CD14-positive monocyte (primary cell): ENCODE measurements at regions not wholly inside any gene's neighbourhood (a gene's known extent, or its start where the extent isn't known, plus 50 kb on each side); places are given as distances from the start of the nearest gene placed in this dataset.

Experiments used
- DNase-seq, 3 donors: peaks; one replicate each; pipeline ENCODE4 v3.0.0-alpha.2; 2011 to 2022
- H2AFZ ChIP-seq: 2 replicates; pipeline ENCODE4 v1.6.0; 2012; ENCODE audit warnings: mild to moderate bottlenecking, low read depth, low read length, inconsistent platforms; ENCODE audit not compliant: insufficient read depth, poor library complexity, severe bottlenecking
- H3K27ac ChIP-seq, 2 donors: 1 replicate in 1 of 2; 2 replicates in 1 of 2; pipeline ENCODE4 v1.5.1; 2012 to 2013; ENCODE audit warnings: low read length in 2 of 2, control low read depth in 1 of 2, inconsistent platforms in 1 of 2, low read depth in 1 of 2, mild to moderate bottlenecking in 1 of 2
- H3K27me3 ChIP-seq, 2 donors: one replicate each; pipeline versions ENCODE4 v1.6.0 to v1.6.1; 2011 to 2013; ENCODE audit warnings: low read length in 2 of 2; ENCODE audit not compliant: control insufficient read depth in 2 of 2, insufficient read depth in 2 of 2
- H3K36me3 ChIP-seq, 2 donors: replicated peaks in 1 of 2; 1 replicate in 1 of 2; 2 replicates in 1 of 2; pipeline versions ENCODE4 v1.5.1 to v1.6.1; 2012 to 2013; ENCODE audit warnings: low read length in 2 of 2, control low read depth in 1 of 2, inconsistent platforms in 1 of 2, mild to moderate bottlenecking in 1 of 2; ENCODE audit not compliant: insufficient read depth in 2 of 2, control insufficient read depth in 1 of 2
- H3K4me1 ChIP-seq, 2 donors: 1 replicate in 1 of 2; 2 replicates in 1 of 2; pipeline versions ENCODE4 v1.5.1 to v1.6.1; 2012 to 2013; ENCODE audit warnings: low read length in 2 of 2, control low read depth in 1 of 2, inconsistent platforms in 1 of 2, mild to moderate bottlenecking in 1 of 2, moderate library complexity in 1 of 2; ENCODE audit not compliant: insufficient read depth in 2 of 2, control insufficient read depth in 1 of 2
- H3K4me2 ChIP-seq: replicated peaks from 2 replicates; pipeline ENCODE3; 2012; ENCODE audit warnings: low read length, moderate library complexity, mild to moderate bottlenecking; ENCODE audit not compliant: poor library complexity, severe bottlenecking; ENCODE audit errors: extremely low read depth
- H3K4me3 ChIP-seq, 3 experiments: fragments of 200-600 bp in 1 of 3; sonication (generic) in 1 of 3; replicated peaks in 1 of 3; 1 replicate in 2 of 3; 2 replicates in 1 of 3; pipeline ENCODE4 v1.5.1; 2011 to 2013; ENCODE audit warnings: low read length in 3 of 3, mild to moderate bottlenecking in 3 of 3, control low read depth in 2 of 3, low read depth in 2 of 3, inconsistent platforms in 1 of 3, moderate library complexity in 1 of 3
- H3K79me2 ChIP-seq: 2 replicates; pipeline ENCODE4 v1.6.0; 2012; ENCODE audit warnings: mild to moderate bottlenecking, control low read depth, inconsistent platforms, low read length, moderate library complexity; ENCODE audit not compliant: insufficient read depth
- H3K9ac ChIP-seq: 2 replicates; pipeline ENCODE4 v1.6.0; 2017; ENCODE audit warnings: low read length, mild to moderate bottlenecking; ENCODE audit not compliant: insufficient read depth, poor library complexity, severe bottlenecking
- H3K9me3 ChIP-seq, 2 donors: replicated peaks in 1 of 2; 1 replicate in 1 of 2; 2 replicates in 1 of 2; pipeline versions ENCODE4 v1.5.1 to v1.6.1; 2012 to 2013; ENCODE audit warnings: low read length in 2 of 2, control low read depth in 1 of 2; ENCODE audit not compliant: control insufficient read depth in 1 of 2, insufficient read depth in 1 of 2
- H4K20me1 ChIP-seq: 2 replicates; pipeline ENCODE4 v1.6.0; 2012; ENCODE audit warnings: mild to moderate bottlenecking, low read length, control low read depth, moderate library complexity; ENCODE audit not compliant: insufficient read depth
- H3K27ac Mint-ChIP-seq, 7 donors: one replicate each; pipeline ENCODE4 v1.8.0; 2020; ENCODE audit warnings: mild to moderate bottlenecking in 7 of 7, mixed read lengths in 7 of 7, moderate library complexity in 6 of 7, inconsistent platforms in 2 of 7
- H3K27me3 Mint-ChIP-seq, 3 donors: one replicate each; pipeline ENCODE4 v1.8.0; 2021 to 2022; ENCODE audit warnings: low read depth in 3 of 3, mild to moderate bottlenecking in 3 of 3, mixed read lengths in 3 of 3, moderate library complexity in 3 of 3, inconsistent platforms in 1 of 3
- H3K36me3 Mint-ChIP-seq, 2 donors: one replicate each; pipeline ENCODE4 v1.8.0; 2020; ENCODE audit warnings: mixed read lengths in 2 of 2, inconsistent platforms in 1 of 2, mild to moderate bottlenecking in 1 of 2
- H3K4me1 Mint-ChIP-seq: one replicate; pipeline ENCODE4 v1.8.0; 2020; ENCODE audit warnings: mild to moderate bottlenecking, mixed read lengths
- H3K4me3 Mint-ChIP-seq, 2 donors: one replicate each; pipeline ENCODE4 v1.8.0; 2020; ENCODE audit warnings: mild to moderate bottlenecking in 2 of 2, mixed read lengths in 2 of 2, moderate library complexity in 1 of 2
- H3K9me3 Mint-ChIP-seq, 7 donors: one replicate each; pipeline ENCODE4 v1.8.0; 2020 to 2022; ENCODE audit warnings: mixed read lengths in 7 of 7, mild to moderate bottlenecking in 6 of 7, moderate library complexity in 6 of 7, inconsistent platforms in 2 of 7
- CTCF ChIP-seq: fragments of 200-600 bp; IDR thresholded peaks from one replicate; pipeline ENCODE4 v1.8.0; 2022; ENCODE audit warnings: antibody characterized with exemption, mild to moderate bottlenecking
- WGBS: methylation state at CpG from one replicate; pipeline ENCODE4 v1.1.5; 2013; ENCODE audit warnings: missing lambda C conversion rate; ENCODE audit not compliant: insufficient coverage; 5-methylcytosine and 5-hydroxymethylcytosine counted together
- intact Hi-C, 2 donors: fragments of 100-400 bp; cut with micrococcal nuclease; formaldehyde crosslinking; loops; one replicate each; pipeline versions ENCODE4 v1.15.0 to v1.15.1; 2023

- no CpG with 5 or more reads among the region's 2 CpGs for WGBS
- intact Hi-C loops, result no loop called here
- H3K27me3 Mint-ChIP-seq, result peaks cover 0 to 1% (median 0%) of the 10 kb centered on the region in 3 donors
- H3K4me3 Mint-ChIP-seq, result no peak overlapping the region
- H3K4me2 ChIP-seq, result no peak overlapping the region
- H3K4me1 Mint-ChIP-seq, result no peaks in the 10 kb centered on the region
- H3K27me3 ChIP-seq, result no peaks in the 10 kb centered on the region
- H3K27ac Mint-ChIP-seq, result no peak overlapping the region
- no peaks in the 10 kb centered on the region for H3K79me2 ChIP-seq
- no peaks in the 10 kb centered on the region for H3K9me3 ChIP-seq
- no peaks in the 10 kb centered on the region for H3K36me3 ChIP-seq
- H3K36me3 Mint-ChIP-seq, result no peaks in the 10 kb centered on the region
- TF ChIP-seq CTCF, result no peak
- no peak overlapping the region for H3K4me3 ChIP-seq
- no peaks in the 10 kb centered on the region for H3K4me1 ChIP-seq
- H2AFZ ChIP-seq, result no peak overlapping the region
- no peak overlapping the region for H3K27ac ChIP-seq
- H4K20me1 ChIP-seq, result no peaks in the 10 kb centered on the region
- H3K9me3 Mint-ChIP-seq, result peaks cover 0 to 6% (median 0%) of the 10 kb centered on the region in 7 donors
- DNase-seq, result no peak
- H3K9ac ChIP-seq, result no peak overlapping the region
Measured at GRCh38 chr3:87486115-87486514, 209.7 kb upstream of the POU1F1 start.

- Mint-ChIP-seq H3K4me3 (no peak overlapping the region), H3K9me3 (peaks cover 0 to 7% (median 2%) of the 10 kb centered on the region in 7 donors), H3K27ac (no peak overlapping the region), H3K4me1 (no peaks in the 10 kb centered on the region), H3K27me3 (peaks cover 0 to 2% (median 0%) of the 10 kb centered on the region in 3 donors), H3K36me3 (no peaks in the 10 kb centered on the region)
- no peaks in the 10 kb centered on the region for H3K27me3 ChIP-seq
- no peak for DNase-seq
- no peak overlapping the region for H3K27ac ChIP-seq
- no peak overlapping the region for H3K4me3 ChIP-seq
- H3K9ac ChIP-seq, result no peak overlapping the region
- no peaks in the 10 kb centered on the region for H3K36me3 ChIP-seq
- H3K79me2 ChIP-seq, result no peaks in the 10 kb centered on the region
- intact Hi-C loops, result loop anchor here in 1 of 2 donors (10.0 kb wide), 1 partner anchor 136 kb away; no protein-coding TSS in a partner anchor
- peaks cover 0 to 6% of the 10 kb centered on the region in 2 donors for H3K9me3 ChIP-seq
- 87% methylated on average over 3 of the region's 3 CpGs for WGBS
- no peak for TF ChIP-seq CTCF
- no peaks in the 10 kb centered on the region for H3K4me1 ChIP-seq
- H3K4me2 ChIP-seq, result no peak overlapping the region
- no peak overlapping the region for H2AFZ ChIP-seq
- H4K20me1 ChIP-seq, result no peaks in the 10 kb centered on the region
Measured at GRCh38 chr3:87478716-87479115, 202.3 kb upstream of the POU1F1 start.
